Epithelial cell of esophagus (primary cell): ENCODE measurements at regions not wholly inside any gene's neighbourhood (a gene's known extent, or its start where the extent isn't known, plus 50 kb on each side); places are given as distances from the start of the nearest gene placed in this dataset.
A peak's percentile ranks its signal among the peaks of the same experiment; 100 is the strongest.

Experiments used
- DNase-seq: peaks from one replicate; pipeline ENCODE4 v3.0.0; 2010; ENCODE audit warnings: low read depth
- H3K4me3 ChIP-seq: 2 replicates; pipeline ENCODE4 v1.5.1; 2011; ENCODE audit warnings: mild to moderate bottlenecking, low read length, control low read depth
- TF ChIP-seq, protein P1 (sequence below): IDR thresholded peaks from 2 replicates; pipeline ENCODE4 v1.5.1; 2011; ENCODE audit warnings: low read depth, mild to moderate bottlenecking, low read length, control low read depth, inconsistent platforms; ENCODE audit not compliant: insufficient read depth; ENCODE audit errors: missing control alignments

DNA sequence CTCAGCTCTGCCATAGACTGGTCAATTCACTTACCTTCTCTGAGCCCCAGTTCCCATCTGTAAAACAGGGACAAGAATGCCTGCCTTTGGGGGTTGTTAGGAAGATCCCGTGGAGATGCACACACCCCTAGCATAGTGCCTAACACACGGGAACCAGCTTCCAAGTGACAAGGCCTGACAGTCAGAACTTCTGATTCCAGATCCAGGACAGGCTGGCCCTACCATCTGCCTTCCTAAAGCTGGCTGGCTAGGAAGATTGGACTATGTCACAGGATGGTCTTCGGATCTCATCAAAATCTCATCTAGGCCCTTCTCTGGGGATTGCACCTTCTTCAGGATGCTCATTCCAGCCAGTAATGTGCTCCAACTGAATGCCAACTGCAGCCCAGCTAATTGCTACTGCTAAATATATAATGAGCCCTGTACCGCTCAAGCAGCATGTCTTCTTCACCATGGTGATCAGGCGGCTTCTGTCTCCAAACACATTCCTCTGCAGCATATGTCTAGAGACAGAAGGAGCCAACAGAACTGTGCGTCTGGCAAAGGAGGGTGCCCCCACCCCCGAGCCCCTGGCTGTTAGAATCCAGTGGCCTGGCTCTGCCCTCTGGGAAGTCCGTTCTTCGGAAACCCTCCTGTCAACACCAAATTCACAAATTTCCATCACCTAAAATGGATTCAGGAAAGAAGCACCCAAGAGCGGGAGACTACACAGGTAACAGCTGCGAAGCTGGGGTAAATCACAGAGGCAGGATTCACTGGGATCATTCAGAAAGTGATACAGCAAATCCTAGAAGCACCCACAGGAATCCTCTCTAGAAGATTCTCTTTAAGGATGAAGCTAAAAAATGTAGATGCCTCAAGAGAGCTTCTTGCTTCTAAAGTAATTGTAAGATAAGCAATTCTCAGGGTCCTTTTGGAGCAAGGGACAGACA, 142.1 kb upstream of the EEPD1 start:
- no peak overlapping the region for H3K4me3 ChIP-seq
- TF ChIP-seq, protein P1, sequence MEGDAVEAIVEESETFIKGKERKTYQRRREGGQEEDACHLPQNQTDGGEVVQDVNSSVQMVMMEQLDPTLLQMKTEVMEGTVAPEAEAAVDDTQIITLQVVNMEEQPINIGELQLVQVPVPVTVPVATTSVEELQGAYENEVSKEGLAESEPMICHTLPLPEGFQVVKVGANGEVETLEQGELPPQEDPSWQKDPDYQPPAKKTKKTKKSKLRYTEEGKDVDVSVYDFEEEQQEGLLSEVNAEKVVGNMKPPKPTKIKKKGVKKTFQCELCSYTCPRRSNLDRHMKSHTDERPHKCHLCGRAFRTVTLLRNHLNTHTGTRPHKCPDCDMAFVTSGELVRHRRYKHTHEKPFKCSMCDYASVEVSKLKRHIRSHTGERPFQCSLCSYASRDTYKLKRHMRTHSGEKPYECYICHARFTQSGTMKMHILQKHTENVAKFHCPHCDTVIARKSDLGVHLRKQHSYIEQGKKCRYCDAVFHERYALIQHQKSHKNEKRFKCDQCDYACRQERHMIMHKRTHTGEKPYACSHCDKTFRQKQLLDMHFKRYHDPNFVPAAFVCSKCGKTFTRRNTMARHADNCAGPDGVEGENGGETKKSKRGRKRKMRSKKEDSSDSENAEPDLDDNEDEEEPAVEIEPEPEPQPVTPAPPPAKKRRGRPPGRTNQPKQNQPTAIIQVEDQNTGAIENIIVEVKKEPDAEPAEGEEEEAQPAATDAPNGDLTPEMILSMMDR, result no peak
- no peak for DNase-seq

DNA sequence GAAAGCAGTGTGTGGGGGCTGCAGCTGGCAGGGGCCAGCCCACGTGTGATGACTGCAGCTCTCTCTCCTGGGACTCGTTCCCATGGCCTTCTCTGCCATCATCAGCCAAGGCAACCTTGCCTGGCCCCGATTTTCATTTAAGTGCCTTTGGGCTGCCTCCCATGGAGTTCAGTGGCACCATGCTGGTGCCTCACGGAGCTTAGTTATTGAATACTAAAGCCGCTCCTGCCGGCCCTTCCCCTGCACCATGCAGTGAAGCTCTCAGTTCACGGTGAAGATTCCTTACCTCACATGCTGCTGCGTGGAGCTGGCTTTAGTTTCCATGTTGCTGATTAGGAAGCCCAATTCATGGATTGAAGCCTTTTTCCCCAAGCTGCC, 141.5 kb upstream of the EEPD1 start:
- no peak overlapping the region for H3K4me3 ChIP-seq
- no peak for DNase-seq
- TF ChIP-seq, protein P1, result no peak

DNA sequence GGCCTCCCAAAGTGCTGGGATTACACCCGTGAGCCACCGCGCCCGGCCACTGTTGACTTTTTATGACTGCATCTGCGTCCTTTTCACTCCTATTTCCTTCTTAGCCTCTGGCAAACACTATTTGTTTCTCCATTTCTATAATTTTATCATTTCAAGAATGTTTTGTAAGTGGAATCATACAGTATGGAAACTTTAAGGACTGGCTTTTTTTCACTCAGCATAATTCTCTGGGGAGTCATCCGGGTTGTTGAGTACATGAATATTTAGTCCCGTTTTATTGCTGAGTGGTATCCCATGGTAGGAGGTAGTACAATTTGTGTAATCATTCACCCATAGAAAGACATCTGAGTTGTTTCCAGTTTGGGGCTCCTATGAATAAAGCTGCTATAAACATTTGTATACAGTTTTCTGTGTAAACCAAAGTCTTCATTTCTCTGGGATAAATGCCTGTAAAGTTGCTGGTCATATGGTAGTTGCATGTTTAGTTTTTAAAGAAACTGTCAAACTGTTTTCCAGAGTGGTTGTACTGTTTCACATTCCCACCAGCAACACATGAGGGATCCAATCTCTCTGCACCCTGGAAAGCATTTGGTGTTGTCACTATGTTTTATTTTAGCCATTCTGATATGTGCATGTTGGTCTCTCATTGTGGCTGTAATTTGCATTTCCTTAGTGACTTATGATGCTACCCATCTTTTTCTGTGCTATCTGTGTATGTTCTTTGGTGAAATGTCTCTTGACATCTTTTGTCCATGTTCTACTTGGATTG, 139.6 kb upstream of the EEPD1 start:
- no peak for DNase-seq
- H3K4me3 ChIP-seq, result no peak overlapping the region
- TF ChIP-seq, protein P1, result no peak

DNA sequence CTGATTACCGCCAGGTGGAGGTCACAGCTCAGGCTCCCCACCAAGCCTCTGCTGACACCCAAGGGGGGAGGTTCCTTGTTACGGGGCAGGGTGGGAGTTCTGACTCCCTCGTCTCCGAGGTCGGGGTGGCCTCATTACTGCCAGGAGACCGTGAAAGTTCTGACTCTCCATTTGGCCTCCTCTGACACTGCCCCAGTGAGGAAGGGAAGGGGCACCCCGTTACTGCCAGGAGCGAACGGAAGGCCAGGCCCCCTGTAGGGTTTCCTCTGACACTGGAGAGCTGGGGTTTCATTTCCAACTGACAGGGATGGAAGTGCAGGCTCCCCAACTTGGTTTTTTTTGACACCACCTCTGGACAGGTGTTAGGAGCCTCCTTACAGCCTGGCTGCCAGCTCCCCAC, 138.1 kb upstream of the EEPD1 start:
- no peak for DNase-seq
- H3K4me3 ChIP-seq, result no peak overlapping the region
- TF ChIP-seq, protein P1, result no peak

DNA sequence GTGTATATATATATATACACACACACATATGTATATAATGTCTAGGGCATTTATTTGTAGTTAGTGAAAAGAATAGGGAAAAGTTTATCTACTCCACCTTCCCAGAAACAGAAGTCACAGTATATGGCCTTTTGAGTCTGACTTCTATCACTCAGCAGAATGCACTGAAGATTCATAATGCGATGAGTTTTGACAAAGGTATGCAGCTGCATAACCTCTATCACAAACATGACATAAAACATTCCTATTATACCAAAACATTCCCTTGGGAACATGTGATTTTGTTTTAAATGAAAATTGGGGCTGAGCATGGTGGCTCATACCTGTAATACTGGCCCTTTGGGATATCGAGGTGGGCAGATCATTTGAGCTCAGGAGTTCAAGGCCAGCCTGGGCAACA, 137.3 kb upstream of the EEPD1 start:
- TF ChIP-seq, protein P1, result no peak
- peak; percentile 67 for DNase-seq
- H3K4me3 ChIP-seq, result no peak overlapping the region

DNA sequence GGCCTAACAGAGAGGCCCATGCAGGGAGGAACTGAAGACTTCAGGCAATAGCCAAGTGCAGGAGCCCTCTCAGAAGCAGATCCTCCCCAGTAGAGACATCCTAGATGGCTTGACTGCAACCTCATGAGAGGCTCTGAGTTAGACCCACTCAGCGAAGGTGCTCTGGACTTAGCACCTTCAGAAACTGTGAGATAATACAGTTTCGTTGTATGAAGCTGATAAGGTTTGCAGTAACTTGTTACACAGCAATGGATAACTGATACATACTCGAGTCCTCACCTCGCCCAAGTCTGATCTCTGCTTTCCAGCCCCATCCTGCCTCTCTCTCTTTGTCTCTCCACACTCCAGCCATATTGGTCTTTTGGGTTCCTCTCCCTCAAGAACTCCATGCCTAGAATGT, 136.4 kb upstream of the EEPD1 start:
- TF ChIP-seq, protein P1, result no peak
- H3K4me3 ChIP-seq, result no peak overlapping the region
- no peak for DNase-seq
